ENCODE measurements at regions not wholly inside any gene's neighbourhood (a gene's known extent, or its start where the extent isn't known, plus 50 kb on each side); places are given as distances from the start of the nearest gene placed in this dataset.
"Not testable (repeated sequence)": the region's sequence is repeated elsewhere in the genome, so short reads cannot be mapped to it uniquely, and the experiment has no call there.

DNA sequence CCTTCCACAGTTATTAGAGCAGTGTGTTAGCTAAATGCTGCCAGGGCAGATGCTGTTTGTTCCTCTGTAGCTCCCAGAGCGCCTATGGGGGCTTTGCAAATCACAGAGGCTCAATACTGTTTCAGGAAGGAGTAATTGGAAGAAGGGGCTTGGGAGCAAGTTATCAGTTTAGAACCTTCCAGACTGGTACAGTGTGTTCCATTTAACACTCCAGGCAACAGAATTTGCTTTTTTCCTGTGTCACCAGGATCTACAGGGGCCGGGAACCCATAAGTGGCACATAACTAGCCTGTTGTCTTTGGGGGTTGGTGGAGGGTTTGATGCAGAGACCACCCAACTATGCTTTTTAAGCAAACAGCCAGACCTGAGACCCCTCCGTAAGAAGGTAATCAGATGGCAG lies 307.3 kb upstream of the KCNN2 start:
- no peak for DNase-seq (ENCODE audit: low read depth)

DNA sequence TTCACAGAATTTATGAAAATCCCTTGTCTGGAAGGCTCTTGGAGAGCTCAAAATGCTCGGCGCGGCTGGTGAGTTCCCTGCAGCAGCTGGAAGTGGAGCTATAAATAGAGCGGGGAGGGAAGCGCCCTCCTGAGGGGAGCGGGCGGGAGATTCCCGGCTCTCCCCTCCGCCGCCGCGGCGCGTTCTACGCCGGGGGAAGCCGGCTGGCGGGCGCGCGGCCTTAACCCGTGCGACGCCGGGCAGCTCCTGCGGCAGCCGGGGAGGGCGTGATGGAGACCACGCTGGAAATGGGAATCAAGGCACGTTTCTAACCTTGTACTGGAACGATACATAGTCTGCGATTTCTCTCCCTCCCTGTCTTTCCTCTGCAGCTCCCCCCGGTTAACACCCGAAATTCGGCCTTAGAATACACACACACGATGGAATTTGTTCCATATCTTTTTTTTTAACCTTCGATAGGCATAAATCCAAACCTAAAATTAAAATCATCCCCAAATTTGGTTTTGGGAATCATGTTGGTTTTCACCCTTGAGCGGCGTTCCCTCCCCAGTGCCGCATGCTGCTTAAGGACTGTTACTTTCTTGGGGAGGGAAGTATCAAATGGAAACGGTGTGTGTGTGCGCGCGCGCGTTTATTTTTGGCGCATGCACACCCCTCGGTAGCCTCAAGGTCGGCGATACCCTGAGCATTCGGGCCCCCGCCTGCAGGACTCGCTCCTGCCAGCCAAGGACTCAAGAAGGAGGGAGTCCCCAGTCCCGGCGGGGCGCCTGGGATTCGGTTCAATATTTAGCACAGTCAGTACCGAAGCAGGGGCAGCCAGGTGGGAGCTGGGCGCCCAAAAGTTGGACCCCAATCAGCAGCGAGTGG lies 306.3 kb upstream of the KCNN2 start:
- DNase-seq (ENCODE audit: low read depth), result no peak

DNA sequence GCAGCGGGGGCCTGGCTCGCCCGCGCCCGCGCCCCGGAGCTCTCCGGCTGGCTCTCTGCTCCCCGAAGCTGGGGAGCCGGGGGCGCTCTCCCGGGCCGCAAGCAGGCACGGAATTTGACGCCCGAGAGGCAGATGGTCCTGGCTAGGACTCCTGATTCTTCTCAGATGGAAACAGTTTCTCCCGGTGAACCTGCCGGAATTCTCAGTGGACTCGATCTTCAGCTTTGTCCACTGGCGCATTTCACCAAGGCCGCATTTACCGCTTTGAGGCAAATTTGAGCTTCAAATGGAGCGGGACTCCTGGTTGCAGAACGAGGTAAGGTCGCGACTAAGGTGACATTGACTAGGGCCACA lies 305.7 kb upstream of the KCNN2 start:
- DNase-seq (ENCODE audit: low read depth), result no peak

DNA sequence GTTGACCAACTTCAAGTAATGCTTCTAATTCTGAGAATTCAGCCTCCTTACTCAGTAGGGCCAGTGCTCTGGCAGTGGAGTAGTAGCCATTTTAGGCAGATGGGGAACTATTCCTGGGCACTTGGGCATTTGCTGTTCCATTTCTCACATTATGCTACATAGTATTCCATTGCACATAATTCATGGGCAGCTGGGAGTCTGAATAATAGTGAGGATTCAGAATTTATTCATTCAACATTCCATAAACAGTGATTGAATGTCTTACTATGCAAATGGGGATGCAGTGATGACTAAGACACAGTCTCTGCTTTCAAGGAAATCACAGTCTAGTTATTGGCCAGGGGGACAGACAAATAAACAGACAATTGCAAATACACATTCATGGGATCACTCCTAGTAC lies 301.0 kb upstream of the KCNN2 start:
- DNase-seq (ENCODE audit: low read depth), result no peak

DNA sequence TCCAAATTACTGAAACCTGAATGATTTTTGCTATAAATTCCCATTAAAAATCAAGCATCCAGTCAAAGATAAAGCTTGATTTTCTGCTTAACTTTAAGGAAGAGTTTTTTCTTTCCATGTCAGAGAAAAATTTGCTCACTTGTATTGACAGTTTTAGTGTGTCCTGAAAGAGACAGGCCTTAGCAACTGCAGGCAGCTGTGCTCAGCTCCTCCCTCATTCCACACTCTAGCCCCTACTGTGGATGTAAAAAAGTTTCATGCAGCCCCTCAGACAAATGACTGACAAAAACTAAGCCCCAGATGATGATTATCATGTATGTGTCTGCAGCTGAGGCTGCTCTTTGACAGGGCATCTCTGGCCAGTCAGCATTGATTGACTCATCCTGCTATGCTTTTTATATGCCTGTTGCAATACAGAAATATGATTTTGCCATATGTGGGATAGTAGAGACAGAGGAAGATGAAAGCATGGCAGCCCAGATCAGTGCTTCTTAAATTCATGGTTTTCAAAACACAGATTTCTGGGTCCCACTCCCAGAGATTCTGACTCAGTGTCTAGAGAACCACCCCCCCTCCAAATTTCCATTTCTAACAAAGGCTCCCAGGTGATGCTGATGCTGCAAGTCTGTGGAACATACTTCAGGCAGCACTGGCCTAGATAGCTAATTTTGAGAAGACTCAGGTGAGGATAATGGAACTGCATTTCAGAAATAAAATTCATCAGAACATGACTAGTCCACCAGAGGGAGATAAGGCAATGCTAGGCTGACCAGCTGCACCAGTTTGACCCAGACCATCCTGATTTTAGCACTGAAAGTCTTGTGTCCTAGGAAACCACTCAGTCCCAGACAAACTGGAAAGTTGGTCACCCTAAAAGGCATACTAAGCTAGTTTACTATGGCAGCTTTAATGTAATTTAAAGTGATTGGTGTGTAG lies 298.7 kb upstream of the KCNN2 start:
- DNase-seq (ENCODE audit: low read depth), result no peak

DNA sequence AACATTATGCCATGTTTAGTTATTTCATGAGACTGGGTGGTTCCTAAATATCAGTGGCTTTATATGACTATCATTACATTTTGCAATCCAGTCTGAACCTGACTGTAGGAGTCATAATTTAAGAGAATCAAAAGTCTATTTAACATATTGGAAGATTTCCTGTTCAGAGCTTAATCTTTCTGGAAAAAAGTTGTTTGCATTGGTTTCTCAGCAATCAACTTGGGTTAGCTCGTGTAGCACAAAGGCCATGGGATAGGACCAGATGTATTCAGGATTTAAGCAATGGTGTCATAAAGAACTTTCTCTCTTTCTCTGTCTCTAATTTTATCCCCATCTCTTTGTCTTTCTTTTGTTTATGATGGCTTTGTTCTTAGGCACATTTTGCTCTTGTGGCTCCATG lies 296.0 kb upstream of the KCNN2 start:
- no peak for DNase-seq (ENCODE audit: low read depth)

DNA sequence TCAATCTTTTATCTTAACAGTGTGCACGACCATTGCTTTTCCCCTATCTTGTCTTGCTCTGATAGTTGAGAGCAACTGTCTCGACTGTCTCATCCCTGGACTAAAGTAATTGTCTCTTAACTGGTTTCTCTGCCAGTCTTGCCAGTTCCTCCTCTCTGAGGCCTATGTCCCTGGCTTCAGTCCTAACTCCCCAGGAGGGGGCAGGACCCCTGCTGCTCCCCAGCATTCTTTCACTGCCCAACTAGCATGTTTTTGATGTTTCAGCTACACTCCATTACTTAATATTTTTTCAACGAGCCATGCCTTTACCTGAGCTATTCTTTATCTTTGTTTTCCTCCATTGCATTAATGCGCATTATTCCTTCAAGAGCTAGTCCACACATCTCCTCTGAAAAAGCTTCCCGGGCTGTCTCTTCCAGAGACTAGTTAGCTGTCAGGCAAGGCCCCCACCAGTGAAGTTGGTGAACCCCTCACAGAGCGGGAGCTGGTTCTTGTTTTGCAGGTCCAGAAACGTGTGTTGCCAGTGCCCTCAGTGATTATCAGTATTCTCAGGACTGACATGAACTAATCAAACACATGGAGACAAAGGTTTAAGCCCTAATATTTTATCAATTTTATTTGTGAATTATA lies 291.7 kb upstream of the KCNN2 start:
- no peak for DNase-seq (ENCODE audit: low read depth)

DNA sequence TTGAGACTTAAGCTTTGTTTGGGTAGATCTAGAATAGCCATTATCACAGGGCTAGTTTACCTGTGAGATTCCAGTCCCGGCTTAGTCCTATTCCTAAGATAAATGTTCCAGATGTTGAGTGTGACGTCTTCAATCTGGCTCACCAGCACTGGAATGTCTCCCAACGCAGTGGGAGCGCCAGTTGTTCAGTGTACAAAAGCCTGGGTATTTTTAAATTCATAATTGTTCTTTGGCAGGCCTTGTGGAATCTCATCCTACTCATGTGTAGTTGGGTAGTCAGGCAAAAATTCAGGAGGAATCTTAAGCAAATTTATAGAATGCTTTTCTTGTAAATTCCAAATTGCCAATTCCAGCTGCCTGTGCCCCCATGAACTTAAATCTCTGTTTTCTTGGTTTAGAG lies 272.6 kb upstream of the KCNN2 start:
- DNase-seq (ENCODE audit: low read depth), result no peak

DNA sequence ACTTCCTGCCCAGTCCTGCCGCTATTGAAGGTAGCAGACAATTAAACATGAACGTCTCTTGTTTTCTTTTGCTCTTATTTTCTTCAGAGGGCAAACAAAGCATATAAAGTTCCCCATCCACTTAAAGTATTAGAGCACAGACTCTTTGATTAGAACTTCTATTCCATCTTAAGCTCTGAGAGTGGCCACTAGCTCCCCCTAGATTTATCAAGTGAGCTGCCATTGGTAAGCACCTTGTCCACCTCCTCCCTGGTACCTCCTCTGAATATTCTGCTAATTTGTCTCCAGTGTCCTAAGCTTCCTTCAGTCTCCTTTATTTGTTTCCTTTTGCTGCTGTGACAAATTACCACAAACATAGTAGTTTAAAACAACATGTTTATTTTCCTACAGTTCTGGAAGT lies 264.3 kb upstream of the KCNN2 start:
- DNase-seq (ENCODE audit: low read depth), result no peak

DNA sequence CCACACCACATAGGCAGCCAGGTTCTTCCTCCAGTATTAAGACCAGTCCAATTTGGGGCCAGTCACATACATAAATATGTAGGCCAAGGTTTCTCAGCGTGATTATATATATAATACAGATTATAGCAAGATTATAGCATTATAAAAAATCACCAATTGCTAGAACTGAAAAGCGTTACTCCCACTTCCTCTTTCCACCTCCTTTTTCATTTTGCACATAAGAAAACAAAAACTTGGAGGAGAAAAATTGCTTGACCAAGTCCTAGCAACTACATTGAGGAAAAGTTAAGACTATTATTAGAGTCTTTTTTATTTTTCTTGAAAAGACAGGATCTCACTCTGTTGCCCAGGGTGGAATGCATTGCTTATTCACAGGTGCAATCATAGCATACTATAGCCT lies 262.7 kb upstream of the KCNN2 start:
- DNase-seq (ENCODE audit: low read depth), result no peak

DNA sequence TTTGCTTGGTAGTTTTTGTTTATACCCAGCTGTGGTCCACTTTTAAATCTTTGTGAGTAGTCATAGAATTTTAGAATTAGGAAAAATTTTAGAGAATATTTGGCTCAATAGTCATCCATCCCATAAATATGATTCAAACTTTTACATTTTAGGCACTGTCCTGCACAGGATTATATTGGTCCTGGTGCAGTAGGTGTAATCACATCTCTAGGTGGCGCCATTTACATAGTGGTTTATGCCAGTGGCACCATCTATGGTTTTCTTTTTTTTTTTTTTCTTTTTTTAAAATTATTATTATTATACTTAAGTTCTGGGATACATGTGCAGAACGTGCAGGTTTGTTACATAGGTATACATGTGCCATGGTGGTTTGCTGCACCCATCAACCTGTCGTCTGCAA lies 260.7 kb upstream of the KCNN2 start:
- DNase-seq (ENCODE audit: low read depth), result peak; percentile 52

DNA sequence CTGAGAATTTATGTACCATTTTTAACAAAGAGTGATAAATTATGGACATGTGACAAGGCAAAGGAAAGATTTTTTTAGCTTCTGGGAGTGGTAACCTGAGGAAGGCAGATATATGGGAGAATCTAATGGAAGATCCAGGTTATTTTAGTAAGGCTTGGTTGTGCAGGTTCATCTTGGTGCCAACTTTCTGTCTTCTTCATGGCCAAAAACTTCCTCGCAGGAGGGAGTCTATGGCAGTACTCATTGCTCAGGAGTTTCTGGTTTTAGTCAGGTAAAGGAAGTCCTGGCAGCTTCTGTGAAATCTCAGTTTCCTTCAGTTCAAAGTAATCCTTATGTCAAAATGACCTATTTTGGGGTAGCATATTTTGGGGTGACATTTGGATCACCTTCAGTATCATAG lies 248.3 kb upstream of the KCNN2 start:
- no peak for DNase-seq (ENCODE audit: low read depth)

DNA sequence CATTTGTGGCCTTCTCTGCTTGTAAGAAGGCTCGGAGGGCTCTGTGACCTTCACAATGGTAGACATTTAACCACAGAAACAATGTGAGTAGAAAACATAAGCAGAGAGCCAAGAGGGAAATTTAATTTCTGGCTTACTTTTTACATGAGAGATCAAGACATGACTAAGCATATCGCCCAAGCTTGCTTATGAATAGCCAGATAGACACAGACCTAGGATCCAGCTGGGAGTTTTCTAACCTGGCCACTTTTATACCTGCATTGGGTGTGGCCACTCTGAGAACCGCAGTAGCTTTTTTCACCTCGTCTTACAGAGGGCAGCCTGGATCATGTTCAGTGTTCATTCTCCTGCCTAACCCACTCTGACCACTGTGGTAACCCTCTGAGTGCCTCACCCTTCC lies 244.9 kb upstream of the KCNN2 start:
- DNase-seq (ENCODE audit: low read depth), result no peak

DNA sequence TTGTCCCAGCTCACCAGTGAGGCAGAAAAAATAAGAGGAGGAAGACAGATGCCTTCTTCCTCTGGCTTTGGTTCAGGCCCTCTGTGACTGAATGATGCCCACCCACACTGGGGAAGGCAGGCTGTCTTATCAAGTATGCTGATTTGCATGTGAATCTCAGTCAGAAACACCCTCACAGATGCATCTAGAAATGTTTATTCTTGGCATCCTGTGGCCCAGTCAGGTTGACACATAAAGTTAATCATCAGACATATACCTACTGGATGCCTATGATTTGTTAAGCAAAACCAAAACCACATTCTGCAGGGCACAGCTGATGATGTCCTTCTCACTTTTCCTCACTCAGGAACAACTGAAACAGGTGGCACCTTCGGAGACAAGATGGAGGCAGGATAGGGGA lies 243.4 kb upstream of the KCNN2 start:
- no peak for DNase-seq (ENCODE audit: low read depth)

DNA sequence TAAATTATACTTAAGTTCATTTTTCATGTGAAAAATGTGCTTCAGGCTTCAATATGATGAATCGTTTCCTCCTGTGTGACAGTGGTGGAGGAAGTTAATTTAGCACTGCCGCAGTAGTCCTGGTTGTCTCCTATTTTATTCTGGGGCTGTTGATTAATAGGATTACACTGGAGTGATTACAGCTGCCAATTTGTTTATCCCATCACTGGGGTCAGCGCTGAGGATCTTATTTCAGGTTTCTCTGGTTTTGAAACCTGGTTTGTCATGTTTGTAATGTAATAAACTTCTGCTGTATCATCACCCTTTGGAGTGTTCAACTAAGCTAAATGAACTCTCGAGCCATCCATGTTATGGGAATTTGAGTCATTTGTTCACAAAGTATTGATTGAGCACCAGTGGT lies 241.7 kb upstream of the KCNN2 start:
- DNase-seq (ENCODE audit: low read depth), result no peak

DNA sequence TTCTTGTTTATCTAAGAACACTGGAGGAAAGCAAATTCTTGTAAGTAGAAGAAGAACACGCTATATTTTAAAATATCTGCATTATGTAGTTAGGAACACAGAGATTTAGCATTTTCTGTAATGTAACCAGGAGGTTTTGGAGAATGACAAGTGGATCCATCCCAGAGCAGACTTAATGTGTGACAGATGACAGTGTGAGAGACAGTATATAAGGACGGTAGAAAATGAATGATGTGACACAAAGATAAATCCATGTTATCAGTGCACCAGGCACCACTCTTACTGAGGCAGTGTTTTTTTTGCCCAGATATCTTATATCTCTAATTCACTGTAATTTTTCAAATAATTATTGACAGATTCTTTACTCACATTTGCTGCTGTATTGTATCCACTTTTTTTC lies 239.0 kb upstream of the KCNN2 start:
- DNase-seq (ENCODE audit: low read depth), result no peak

DNA sequence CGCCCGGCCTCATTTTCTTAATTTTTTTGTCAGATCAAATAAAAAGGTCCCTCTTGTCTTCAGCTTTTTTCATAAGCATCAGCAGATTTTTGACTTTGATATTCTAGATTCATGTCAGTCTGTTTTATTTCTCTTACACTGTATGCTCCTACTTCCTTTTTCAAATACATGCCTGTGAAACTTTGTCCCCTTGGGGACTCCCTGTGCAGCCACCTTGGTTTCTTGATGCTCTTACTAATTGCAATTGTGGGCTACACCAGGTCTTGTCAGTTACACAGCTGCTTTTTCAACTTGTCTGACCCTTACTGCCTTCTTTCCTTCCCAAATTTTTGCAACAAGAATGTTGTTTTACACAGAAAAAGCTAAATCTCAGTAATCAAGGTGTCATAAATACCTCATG lies 238.2 kb upstream of the KCNN2 start:
- no peak for DNase-seq (ENCODE audit: low read depth)

DNA sequence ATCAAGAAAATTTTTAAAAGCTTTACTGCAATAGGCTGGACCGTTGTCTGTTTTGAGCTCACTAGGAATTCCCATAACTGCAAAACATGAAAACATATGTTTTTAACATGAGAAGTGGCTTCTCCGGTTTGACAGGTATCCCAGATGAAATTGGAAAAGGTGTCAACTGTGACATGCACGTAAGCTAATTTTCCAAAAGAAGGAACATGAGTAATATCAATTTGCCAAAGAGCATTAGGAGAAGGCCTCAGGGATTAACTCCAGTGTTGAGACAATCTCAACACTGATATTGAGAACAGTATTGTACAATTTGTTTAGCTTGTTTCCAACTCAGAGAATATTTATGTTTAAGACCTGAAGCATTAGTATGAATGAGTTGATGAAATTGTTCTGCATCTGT lies 215.5 kb upstream of the KCNN2 start:
- DNase-seq (ENCODE audit: low read depth), result no peak

DNA sequence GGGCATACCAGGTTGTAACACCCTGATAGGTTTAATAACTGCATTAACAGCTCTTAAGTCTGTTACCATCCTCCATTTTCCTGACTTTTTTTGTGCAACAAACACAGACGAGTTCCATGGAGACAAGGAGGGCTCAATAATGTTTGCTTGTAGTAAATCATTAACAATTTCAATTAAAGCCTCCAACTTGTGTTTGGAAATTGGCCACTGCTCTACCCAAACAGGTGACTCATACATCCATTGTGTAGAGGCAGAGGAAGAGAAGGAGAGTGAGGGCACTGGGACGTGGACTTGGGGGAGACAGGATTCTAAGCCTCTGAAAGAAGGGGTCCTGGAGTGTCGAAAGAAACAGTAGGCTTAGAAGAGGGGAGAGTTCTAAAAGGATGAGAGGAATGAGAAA lies 213.6 kb upstream of the KCNN2 start:
- DNase-seq (ENCODE audit: low read depth), result no peak

DNA sequence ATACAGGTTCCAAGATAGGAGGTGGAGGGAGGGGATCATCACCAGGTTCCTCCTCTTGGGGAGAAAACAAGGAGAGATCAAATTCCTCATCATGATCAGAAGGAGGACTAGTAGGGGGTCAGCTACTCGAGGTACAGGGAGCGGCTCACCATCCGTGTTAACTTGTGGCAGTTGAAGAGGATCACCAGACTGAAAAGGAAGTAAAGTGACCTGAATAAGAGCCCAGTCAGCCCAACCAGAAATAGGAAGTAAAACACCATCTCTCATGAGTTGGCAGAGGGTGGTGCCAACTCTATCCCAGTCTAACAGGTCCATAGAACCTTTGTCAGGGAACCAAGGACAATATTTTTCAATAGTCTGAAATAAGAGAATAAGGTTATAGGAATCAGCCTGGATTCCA lies 213.1 kb upstream of the KCNN2 start:
- DNase-seq (ENCODE audit: low read depth), result not testable (repeated sequence)

DNA sequence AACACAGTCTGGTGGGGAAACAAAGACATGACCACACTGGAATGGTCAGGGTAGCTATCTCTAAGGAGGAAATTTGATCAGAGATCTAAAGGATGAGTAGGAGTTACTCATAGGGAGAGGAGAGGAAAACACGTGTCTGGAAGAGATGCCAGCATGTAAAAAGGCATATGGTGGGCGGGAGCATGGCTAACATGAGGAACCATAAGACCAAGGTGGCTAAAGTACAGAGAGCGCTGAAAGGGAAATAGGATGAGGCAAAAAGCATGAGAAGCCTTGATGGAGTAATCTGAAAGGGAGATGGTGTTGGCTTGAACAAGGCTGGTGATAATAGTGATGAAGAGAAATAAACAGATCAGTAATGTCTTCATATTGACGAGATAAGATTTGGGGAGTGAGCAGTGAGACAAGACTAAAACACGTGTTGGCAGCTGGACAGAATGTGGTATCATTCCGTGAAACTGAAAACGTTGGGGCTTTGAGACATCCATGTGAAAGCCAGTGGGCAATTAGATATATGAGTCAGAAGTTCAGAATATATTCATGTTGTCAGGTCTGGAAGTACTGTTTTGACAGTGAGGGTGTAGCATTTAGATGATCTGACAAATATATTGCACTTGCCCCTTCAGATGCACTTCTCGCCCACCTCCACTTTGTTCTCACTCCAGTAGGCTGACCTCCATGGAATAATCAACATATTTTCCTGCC lies 209.1 kb upstream of the KCNN2 start:
- no peak for DNase-seq (ENCODE audit: low read depth)

DNA sequence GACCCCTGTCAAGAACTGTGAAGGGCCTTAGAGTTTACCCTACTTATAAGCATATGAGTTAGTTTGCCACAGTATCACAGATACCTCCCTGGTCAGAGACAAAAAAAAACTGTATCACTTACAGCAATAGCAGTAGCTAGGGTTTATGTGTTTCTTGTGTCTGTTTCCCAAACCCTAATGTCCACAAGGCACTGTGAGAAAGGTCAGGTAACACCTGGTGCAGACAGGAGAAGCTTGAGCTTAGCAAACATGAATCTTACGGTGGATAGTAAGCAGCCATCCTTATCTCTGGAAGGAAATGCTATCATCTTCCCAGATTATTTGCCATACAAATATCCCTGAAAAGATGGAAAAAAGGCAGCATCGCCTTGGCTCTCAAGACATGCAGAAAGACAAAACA lies 208.5 kb upstream of the KCNN2 start:
- DNase-seq (ENCODE audit: low read depth), result no peak

Measured in fibroblast of the conjunctiva (primary cell).